Thoracic aorta (tissue), 2 donors: ENCODE measurements at regions not wholly inside any gene's neighbourhood (a gene's known extent, or its start where the extent isn't known, plus 50 kb on each side); places are given as distances from the start of the nearest gene placed in this dataset.

ENCODE experiments used
- ATAC-seq: fragments of 150-250 bp; one replicate; pipeline ENCODE4 v1.8.0; 2017; ENCODE audit warnings: low read depth; ENCODE audit not compliant: insufficient number of reproducible peaks, low FRiP score
- DNase-seq: peaks from one replicate; pipeline ENCODE4 v3.0.0-alpha.2; 2020; ENCODE audit warnings: low spot score
- H3K27ac ChIP-seq, 2 donors: fragments of 200-600 bp; sonication (generic); 1 replicate in 1 of 2; 2 replicates in 1 of 2; pipeline ENCODE4 v1.5.1; 2016; ENCODE audit warnings: mild to moderate bottlenecking in 2 of 2, moderate library complexity in 2 of 2
- H3K27me3 ChIP-seq: fragments of 200-600 bp; sonication (generic); replicated peaks from 2 replicates; pipeline ENCODE4 v1.6.0; 2016; ENCODE audit warnings: mild to moderate bottlenecking; ENCODE audit not compliant: insufficient read depth
- H3K36me3 ChIP-seq: fragments of 200-600 bp; sonication (generic); one replicate; pipeline ENCODE4 v1.5.1; 2016
- H3K4me1 ChIP-seq, 2 donors: fragments of 200-600 bp; sonication (generic); 1 replicate in 1 of 2; 2 replicates in 1 of 2; pipeline versions ENCODE4 v1.5.1 to v1.6.0; 2016; ENCODE audit warnings: low read depth in 2 of 2, mild to moderate bottlenecking in 1 of 2; ENCODE audit not compliant: control insufficient read depth in 1 of 2
- H3K4me3 ChIP-seq: fragments of 200-600 bp; sonication (generic); 2 replicates; pipeline ENCODE4 v1.5.1; 2016; ENCODE audit warnings: mild to moderate bottlenecking
- H3K9me3 ChIP-seq: fragments of 200-600 bp; sonication (generic); 2 replicates; pipeline ENCODE4 v1.5.1; 2016
- TF ChIP-seq, protein P1 (sequence below): fragments of 200-600 bp; sonication (generic); IDR thresholded peaks from one replicate; pipeline ENCODE4 v1.5.1; 2019; ENCODE audit warnings: antibody characterized with exemption

DNA sequence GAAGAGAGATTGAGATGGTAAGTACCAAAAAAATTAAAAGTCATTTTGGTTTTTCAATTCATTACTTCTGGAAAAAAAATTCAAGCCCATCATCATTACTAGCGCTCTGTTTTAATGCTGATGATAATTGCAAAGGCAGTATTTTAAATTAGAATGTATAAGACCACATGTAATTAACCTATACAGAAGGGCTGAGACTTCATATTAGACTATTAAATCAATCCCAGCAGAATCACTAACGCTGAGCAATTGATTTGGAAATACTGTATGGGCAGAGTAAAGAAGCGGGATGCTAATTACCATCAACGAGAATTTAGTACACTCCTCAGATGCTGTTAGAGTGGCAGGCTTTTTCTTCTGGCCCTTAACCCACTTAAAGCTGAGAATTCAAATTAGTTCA is 165.0 kb downstream of the SLC4A3 start:
- Histone ChIP-seq H3K27me3 (no peaks in the 10 kb centered on the region), H3K9me3 (no peaks in the 10 kb centered on the region), H3K4me1 (no peaks in the 10 kb centered on the region), H3K36me3 (no peaks in the 10 kb centered on the region), H3K27ac (no peak overlapping the region), H3K4me3 (no peak overlapping the region)
- DNase-seq (no peak), ATAC-seq (no peak)
- TF ChIP-seq, protein P1, sequence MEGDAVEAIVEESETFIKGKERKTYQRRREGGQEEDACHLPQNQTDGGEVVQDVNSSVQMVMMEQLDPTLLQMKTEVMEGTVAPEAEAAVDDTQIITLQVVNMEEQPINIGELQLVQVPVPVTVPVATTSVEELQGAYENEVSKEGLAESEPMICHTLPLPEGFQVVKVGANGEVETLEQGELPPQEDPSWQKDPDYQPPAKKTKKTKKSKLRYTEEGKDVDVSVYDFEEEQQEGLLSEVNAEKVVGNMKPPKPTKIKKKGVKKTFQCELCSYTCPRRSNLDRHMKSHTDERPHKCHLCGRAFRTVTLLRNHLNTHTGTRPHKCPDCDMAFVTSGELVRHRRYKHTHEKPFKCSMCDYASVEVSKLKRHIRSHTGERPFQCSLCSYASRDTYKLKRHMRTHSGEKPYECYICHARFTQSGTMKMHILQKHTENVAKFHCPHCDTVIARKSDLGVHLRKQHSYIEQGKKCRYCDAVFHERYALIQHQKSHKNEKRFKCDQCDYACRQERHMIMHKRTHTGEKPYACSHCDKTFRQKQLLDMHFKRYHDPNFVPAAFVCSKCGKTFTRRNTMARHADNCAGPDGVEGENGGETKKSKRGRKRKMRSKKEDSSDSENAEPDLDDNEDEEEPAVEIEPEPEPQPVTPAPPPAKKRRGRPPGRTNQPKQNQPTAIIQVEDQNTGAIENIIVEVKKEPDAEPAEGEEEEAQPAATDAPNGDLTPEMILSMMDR: no peak

DNA sequence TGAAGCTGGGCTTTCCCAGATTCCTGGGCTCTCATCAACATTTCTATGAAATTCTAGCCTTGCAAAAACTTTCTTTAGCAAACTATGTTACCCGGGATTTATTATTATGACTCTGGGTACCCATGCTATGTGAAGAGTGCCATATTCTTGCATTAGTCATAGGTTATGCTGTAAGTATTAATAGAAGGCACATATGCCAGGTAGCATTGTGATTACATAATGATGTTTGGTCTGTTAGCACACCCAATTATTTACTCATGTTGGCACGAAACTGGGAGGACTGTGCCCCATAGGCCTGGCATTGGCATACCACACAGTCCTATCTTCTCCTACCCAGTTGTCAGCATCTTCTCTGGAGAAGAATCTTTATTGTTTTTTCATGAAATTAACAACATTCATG is 171.0 kb downstream of the SLC4A3 start:
- no peak for ATAC-seq
- DNase-seq: no peak
- TF ChIP-seq, protein P1: no peak
- no peaks in the 10 kb centered on the region for H3K27me3 ChIP-seq
- no peaks in the 10 kb centered on the region for H3K36me3 ChIP-seq
- no peak overlapping the region for H3K27ac ChIP-seq
- H3K9me3 ChIP-seq: no peaks in the 10 kb centered on the region
- no peaks in the 10 kb centered on the region for H3K4me1 ChIP-seq
- H3K4me3 ChIP-seq: no peak overlapping the region

DNA sequence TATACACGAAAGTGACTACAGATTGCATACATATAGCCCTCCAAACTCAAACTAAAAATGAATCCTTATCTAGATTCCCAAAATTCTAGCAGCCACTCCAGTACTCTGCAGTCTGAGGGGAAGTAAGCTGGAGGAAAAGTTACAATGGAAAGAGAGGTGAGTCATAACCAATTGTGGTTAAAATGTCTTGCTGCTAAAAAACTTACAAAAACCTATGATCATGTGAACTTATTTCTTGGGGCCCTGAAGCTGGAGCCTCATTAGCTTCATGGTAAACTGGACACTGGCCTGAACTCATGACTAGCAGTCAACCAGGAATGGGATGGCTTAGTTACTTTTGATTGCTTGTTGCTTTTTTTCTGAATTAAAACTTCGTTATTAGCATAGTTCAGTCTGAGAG is 175.9 kb downstream of the SLC4A3 start:
- Histone ChIP-seq H3K9me3 (no peaks in the 10 kb centered on the region), H3K27me3 (no peaks in the 10 kb centered on the region), H3K4me3 (no peak overlapping the region), H3K4me1 (no peaks in the 10 kb centered on the region), H3K27ac (no peak overlapping the region), H3K36me3 (no peaks in the 10 kb centered on the region)
- TF ChIP-seq, protein P1: no peak
- no peak for ATAC-seq
- DNase-seq: no peak

DNA sequence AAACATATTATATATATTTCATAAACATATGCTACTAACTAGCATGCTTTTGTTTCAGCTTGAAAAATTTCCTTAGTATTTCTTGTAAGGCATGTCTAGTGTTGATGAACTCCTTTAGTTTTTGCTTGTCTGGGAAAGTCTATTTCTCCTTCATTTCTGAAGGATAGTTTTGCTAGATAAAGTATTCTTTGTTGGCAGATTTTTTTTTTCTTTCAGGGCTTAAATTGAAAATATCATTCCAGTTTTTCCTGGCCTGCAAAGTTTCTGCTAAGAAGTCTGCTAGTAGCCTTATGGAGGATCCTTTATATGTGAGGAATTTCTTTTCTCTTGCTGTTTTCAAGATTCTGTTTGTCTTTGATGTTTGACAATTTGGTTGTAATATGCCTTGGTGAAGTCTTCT is 183.5 kb downstream of the SLC4A3 start:
- DNase-seq (no peak), ATAC-seq (no peak)
- Histone ChIP-seq H3K27me3 (no peaks in the 10 kb centered on the region), H3K4me3 (no peak overlapping the region), H3K4me1 (no peaks in the 10 kb centered on the region), H3K9me3 (peaks cover 5% of the 10 kb centered on the region), H3K36me3 (no peaks in the 10 kb centered on the region), H3K27ac (no peak overlapping the region)
- TF ChIP-seq, protein P1: no peak

DNA sequence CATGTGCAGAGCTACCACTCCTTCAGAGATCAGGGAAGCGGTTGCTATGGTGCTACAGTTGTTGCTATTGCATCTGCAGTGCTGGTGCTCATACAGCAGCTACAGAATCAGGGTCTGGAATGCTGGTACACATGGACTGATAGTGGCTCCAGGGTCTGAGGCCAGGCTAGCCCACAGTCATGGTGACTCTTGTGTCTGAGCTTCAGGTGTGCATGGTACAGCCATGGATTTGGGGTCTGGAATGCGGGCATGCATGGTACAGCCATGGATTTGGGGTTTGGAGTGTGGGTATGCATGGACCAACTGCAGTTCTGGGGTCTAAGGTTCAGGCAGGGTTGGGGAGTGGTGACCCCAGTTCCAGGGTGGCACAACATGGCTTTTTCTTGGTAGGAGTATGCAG is 185.2 kb downstream of the SLC4A3 start:
- H3K36me3 ChIP-seq: no peaks in the 10 kb centered on the region
- no peaks in the 10 kb centered on the region for H3K4me1 ChIP-seq
- no peak overlapping the region for H3K4me3 ChIP-seq
- peaks cover 5% of the 10 kb centered on the region for H3K9me3 ChIP-seq
- no peak for DNase-seq
- TF ChIP-seq, protein P1: no peak
- no peaks in the 10 kb centered on the region for H3K27me3 ChIP-seq
- no peak overlapping the region for H3K27ac ChIP-seq
- ATAC-seq: no peak
